ENCODE measurements at regions not wholly inside any gene's neighbourhood (a gene's known extent, or its start where the extent isn't known, plus 50 kb on each side); places are given as distances from the start of the nearest gene placed in this dataset.

DNA sequence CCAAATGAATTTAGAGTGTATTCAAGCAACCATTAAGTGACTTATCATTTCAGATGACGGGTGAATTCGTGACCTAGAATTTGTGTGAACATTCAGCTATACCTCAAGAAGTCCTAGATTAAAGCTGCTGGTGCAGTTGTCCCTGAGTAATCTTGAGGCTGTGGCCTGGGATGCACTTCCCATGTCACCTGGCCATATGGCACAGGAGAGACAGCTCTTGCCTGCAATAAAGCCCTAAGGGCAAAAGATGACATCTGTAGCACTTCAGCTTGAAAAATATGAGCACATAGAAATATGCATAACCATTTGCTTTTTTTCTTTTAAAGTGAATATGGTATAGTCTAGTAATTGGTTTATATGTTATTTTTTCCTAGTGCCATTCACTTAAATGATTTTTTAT is 125.8 kb downstream of the FHDC1 start:
- Histone ChIP-seq H3K79me2 (ENCODE audit: insufficient read depth, low read depth, low read length) (no peaks in the 10 kb centered on the region), H3K4me3 (ENCODE audit: low read depth, low read length, poor library complexity, severe bottlenecking) (no peak overlapping the region), H3K36me3 (ENCODE audit: insufficient read depth, low read length) (no peaks in the 10 kb centered on the region), H3K9me2 (ENCODE audit: insufficient read depth, low read length) (no peaks in the 10 kb centered on the region), H3K4me2 (ENCODE audit: low read length) (no peak overlapping the region), H3K4me1 (ENCODE audit: insufficient read depth, low read length, poor library complexity, severe bottlenecking) (no peaks in the 10 kb centered on the region), H2AFZ (ENCODE audit: low read length) (no peak overlapping the region), H4K20me1 (ENCODE audit: insufficient read depth, low read length) (no peaks in the 10 kb centered on the region), H3K27ac (ENCODE audit: low read depth, low read length, poor library complexity, severe bottlenecking) (no peak overlapping the region), H3K9me3 (ENCODE audit: low read length) (no peaks in the 10 kb centered on the region)
- no peak for DNase-seq (ENCODE audit: low spot score)
- ChIA-PET CTCF (ENCODE audit: unreplicated experiment) (no interaction called here), POLR2A (interaction anchor here (0.6 to 1.0 kb wide), 5 partner anchors 45 to 590 kb away, joined by 3 to 6 read pairs (median 4); no protein-coding TSS in a partner anchor)
- TF ChIP-seq EZH2phosphoT487 (IDR thresholded peaks at IDR 0.05; ENCODE audit: borderline replicate concordance, low read depth, low read length): no peak
- TF ChIP-seq, protein P1, sequence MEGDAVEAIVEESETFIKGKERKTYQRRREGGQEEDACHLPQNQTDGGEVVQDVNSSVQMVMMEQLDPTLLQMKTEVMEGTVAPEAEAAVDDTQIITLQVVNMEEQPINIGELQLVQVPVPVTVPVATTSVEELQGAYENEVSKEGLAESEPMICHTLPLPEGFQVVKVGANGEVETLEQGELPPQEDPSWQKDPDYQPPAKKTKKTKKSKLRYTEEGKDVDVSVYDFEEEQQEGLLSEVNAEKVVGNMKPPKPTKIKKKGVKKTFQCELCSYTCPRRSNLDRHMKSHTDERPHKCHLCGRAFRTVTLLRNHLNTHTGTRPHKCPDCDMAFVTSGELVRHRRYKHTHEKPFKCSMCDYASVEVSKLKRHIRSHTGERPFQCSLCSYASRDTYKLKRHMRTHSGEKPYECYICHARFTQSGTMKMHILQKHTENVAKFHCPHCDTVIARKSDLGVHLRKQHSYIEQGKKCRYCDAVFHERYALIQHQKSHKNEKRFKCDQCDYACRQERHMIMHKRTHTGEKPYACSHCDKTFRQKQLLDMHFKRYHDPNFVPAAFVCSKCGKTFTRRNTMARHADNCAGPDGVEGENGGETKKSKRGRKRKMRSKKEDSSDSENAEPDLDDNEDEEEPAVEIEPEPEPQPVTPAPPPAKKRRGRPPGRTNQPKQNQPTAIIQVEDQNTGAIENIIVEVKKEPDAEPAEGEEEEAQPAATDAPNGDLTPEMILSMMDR (conservative IDR thresholded peaks at IDR 0.05; ENCODE audit: low read length): no peak
- BruUV-seq (replicated peaks): no TSS peak
- intact Hi-C loops (cut with micrococcal nuclease; ENCODE audit: unreplicated experiment): no loop called here

DNA sequence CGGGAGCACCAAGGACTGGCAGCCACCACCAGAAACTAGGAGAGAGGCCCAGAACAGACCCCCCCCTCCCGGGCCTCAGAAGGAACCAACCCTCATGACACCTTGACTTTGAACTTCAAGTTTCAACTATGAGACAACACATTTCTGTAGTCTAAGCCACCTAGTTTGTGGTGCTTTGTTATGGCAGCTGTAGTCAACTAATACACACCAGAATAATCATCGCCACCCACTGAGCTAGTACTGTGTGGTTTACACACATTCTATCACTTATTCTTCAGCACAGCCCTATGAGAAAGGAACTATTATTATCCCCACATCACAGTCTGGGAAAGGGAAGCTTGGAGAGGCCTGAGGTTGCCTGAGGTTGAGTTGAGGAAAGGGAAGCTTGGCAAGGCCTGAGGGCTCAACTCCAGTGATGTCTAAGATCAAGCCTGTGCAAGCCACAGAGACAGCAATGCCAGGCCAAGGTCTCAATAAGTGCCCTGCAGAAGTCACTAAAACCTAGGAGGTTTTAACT is 126.6 kb downstream of the FHDC1 start:
- no peaks in the 10 kb centered on the region for H3K36me3 ChIP-seq (ENCODE audit: insufficient read depth, low read length)
- H2AFZ ChIP-seq (ENCODE audit: low read length): no peak overlapping the region
- ChIA-PET CTCF (ENCODE audit: unreplicated experiment) (no interaction called here), POLR2A (interaction anchor here (0.6 kb wide), 1 partner anchor 309 kb away, joined by 6 read pairs; no protein-coding TSS in a partner anchor)
- no peak for DNase-seq (ENCODE audit: low spot score)
- no peak for TF ChIP-seq EZH2phosphoT487 (IDR thresholded peaks at IDR 0.05; ENCODE audit: borderline replicate concordance, low read depth, low read length)
- TF ChIP-seq, protein P1 (conservative IDR thresholded peaks at IDR 0.05; ENCODE audit: low read length): no peak
- H3K27ac ChIP-seq (ENCODE audit: low read depth, low read length, poor library complexity, severe bottlenecking): no peak overlapping the region
- no peaks in the 10 kb centered on the region for H3K9me3 ChIP-seq (ENCODE audit: low read length)
- intact Hi-C loops (cut with micrococcal nuclease; ENCODE audit: unreplicated experiment): no loop called here
- no peaks in the 10 kb centered on the region for H3K4me1 ChIP-seq (ENCODE audit: insufficient read depth, low read length, poor library complexity, severe bottlenecking)
- no peaks in the 10 kb centered on the region for H4K20me1 ChIP-seq (ENCODE audit: insufficient read depth, low read length)
- H3K4me3 ChIP-seq (ENCODE audit: low read depth, low read length, poor library complexity, severe bottlenecking): no peak overlapping the region
- H3K4me2 ChIP-seq (ENCODE audit: low read length): no peak overlapping the region
- H3K9me2 ChIP-seq (ENCODE audit: insufficient read depth, low read length): no peaks in the 10 kb centered on the region
- no TSS peak for BruUV-seq (replicated peaks)
- no peaks in the 10 kb centered on the region for H3K79me2 ChIP-seq (ENCODE audit: insufficient read depth, low read depth, low read length)

DNA sequence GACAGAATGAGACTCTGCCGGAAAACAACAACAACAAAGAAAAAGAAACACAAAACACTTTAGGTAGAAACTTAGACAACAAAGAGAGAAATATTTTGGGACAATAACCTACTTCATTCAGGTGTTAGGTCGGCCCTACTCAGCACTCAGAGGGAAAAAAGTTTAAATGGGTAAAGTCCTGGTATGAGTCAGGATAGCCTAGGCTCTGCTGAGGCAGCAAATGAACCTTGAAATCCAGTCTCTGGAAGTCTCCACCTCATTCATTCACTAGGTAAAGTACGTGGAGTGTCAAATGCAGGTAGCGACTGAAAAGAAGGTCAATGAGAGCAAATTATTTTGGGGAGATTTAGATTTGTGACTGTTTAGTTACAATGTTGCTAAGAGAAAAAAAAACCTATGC is 127.4 kb downstream of the FHDC1 start:
- H3K9me3 ChIP-seq (ENCODE audit: low read length): no peaks in the 10 kb centered on the region
- H3K4me2 ChIP-seq (ENCODE audit: low read length): no peak overlapping the region
- POLR2A ChIA-PET: no interaction called here
- H3K79me2 ChIP-seq (ENCODE audit: insufficient read depth, low read depth, low read length): no peaks in the 10 kb centered on the region
- no peak overlapping the region for H3K4me3 ChIP-seq (ENCODE audit: low read depth, low read length, poor library complexity, severe bottlenecking)
- TF ChIP-seq, protein P1 (conservative IDR thresholded peaks at IDR 0.05; ENCODE audit: low read length): no peak
- TF ChIP-seq EZH2phosphoT487 (IDR thresholded peaks at IDR 0.05; ENCODE audit: borderline replicate concordance, low read depth, low read length): no peak
- no peaks in the 10 kb centered on the region for H3K4me1 ChIP-seq (ENCODE audit: insufficient read depth, low read length, poor library complexity, severe bottlenecking)
- CTCF ChIA-PET (ENCODE audit: unreplicated experiment): no interaction called here
- no TSS peak for BruUV-seq (replicated peaks)
- no peaks in the 10 kb centered on the region for H3K36me3 ChIP-seq (ENCODE audit: insufficient read depth, low read length)
- intact Hi-C loops (cut with micrococcal nuclease; ENCODE audit: unreplicated experiment): no loop called here
- no peaks in the 10 kb centered on the region for H4K20me1 ChIP-seq (ENCODE audit: insufficient read depth, low read length)
- no peak overlapping the region for H2AFZ ChIP-seq (ENCODE audit: low read length)
- H3K27ac ChIP-seq (ENCODE audit: low read depth, low read length, poor library complexity, severe bottlenecking): no peak overlapping the region
- no peak for DNase-seq (ENCODE audit: low spot score)
- H3K9me2 ChIP-seq (ENCODE audit: insufficient read depth, low read length): no peaks in the 10 kb centered on the region

Measured in OCI-LY7 (cell line).